AG10803 (cell line): ENCODE measurements at regions not wholly inside any gene's neighbourhood (a gene's known extent, or its start where the extent isn't known, plus 50 kb on each side); places are given as distances from the start of the nearest gene placed in this dataset.

ENCODE experiments used
- DNase-seq: peaks from one replicate; pipeline ENCODE4 v3.0.0; 2010; ENCODE audit warnings: low read depth
- H3K4me3 ChIP-seq: 2 replicates; pipeline ENCODE4 v1.5.1; 2011; ENCODE audit warnings: mild to moderate bottlenecking, low read length, control low read depth
- TF ChIP-seq, protein P1 (sequence below): conservative IDR thresholded peaks from 2 replicates; pipeline ENCODE4 v1.5.1; 2011; ENCODE audit warnings: mild to moderate bottlenecking, low read length, control low read depth, inconsistent platforms

DNA sequence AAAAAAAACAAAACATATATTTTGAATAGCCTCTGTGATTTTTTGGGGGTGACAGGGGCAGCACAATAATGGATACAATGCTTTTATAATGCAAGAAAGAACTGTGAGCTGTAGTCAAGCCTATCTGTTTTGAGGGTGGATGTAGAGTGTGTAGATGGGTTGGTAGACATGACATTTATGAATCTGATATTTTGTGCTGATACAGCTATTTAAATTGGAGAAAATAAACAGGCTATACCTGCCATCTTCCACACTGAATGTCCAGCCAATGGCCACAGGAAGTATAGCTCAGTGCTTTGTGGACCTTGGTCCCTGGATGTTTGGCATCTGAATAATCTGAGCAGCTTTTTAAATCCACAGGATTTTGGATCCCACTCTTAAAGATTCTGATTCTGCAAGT, 175.0 kb downstream of the NEDD1 start:
- DNase-seq, result no peak
- TF ChIP-seq, protein P1, sequence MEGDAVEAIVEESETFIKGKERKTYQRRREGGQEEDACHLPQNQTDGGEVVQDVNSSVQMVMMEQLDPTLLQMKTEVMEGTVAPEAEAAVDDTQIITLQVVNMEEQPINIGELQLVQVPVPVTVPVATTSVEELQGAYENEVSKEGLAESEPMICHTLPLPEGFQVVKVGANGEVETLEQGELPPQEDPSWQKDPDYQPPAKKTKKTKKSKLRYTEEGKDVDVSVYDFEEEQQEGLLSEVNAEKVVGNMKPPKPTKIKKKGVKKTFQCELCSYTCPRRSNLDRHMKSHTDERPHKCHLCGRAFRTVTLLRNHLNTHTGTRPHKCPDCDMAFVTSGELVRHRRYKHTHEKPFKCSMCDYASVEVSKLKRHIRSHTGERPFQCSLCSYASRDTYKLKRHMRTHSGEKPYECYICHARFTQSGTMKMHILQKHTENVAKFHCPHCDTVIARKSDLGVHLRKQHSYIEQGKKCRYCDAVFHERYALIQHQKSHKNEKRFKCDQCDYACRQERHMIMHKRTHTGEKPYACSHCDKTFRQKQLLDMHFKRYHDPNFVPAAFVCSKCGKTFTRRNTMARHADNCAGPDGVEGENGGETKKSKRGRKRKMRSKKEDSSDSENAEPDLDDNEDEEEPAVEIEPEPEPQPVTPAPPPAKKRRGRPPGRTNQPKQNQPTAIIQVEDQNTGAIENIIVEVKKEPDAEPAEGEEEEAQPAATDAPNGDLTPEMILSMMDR, result no peak
- H3K4me3 ChIP-seq, result no peak overlapping the region

DNA sequence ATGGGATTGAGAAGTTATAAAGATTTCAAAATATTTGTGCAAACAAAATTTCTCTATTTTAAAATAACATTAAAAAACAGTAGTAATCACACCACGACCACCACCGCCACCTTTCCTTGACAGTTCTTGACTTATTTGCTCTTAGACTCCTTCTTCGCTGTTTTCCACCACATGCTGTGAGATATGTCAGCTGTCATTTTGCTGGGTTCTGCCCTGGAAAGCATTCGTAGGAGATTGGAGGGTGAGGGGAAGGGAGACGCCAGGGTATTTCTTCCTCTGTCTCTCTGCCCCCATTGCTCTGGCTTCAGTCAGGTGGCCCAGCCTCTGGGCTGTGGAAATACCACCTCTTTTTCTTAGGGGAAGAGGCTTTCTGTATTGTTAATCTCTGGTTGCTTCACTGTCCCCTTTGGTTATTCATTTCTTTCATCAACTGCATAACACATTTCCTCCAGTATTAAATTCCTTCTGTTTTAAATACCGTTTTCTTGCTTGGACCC, 186.2 kb downstream of the NEDD1 start:
- DNase-seq, result no peak
- TF ChIP-seq, protein P1, result no peak
- H3K4me3 ChIP-seq, result no peak overlapping the region

DNA sequence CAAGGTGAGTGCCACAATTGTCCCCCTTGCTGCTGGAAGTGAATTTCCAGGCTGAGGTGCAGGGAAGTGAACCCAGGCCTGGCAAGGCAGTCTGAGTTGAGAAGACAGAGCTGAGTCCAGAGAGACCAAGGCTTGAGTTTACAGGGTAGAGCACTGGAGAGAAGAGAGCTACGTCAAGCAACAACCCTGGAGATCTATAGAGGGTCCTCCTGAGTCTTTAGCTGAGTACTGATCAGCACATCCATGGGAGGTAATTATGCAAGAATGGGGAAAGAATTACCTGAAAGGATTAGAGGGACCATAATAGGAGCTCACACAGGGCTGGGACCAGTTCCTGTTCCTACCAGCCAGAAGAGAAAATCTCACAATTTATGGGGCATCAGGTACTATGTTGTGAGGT, 190.7 kb downstream of the NEDD1 start:
- no peak overlapping the region for H3K4me3 ChIP-seq
- TF ChIP-seq, protein P1, result no peak
- DNase-seq, result no peak

DNA sequence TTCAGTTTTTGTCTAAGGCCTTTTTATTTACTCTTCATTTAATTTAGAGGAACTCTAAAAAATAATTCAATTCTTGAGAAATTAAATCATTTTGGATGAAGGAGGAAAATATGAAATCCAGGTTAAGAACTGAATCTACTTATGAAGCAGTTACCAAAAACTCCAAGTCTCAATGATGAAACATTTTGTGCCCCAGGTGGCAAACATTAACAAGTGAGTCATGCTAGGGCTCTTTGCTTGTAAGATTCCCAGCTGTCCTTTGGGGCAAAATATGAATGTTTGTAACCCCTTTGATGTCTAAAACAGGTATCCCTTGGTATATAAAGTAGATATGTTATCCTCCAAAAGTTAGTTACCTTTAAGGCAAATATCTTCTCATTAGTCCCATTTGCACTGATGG, 202.4 kb downstream of the NEDD1 start:
- TF ChIP-seq, protein P1, result no peak
- H3K4me3 ChIP-seq, result no peak overlapping the region
- DNase-seq, result no peak

DNA sequence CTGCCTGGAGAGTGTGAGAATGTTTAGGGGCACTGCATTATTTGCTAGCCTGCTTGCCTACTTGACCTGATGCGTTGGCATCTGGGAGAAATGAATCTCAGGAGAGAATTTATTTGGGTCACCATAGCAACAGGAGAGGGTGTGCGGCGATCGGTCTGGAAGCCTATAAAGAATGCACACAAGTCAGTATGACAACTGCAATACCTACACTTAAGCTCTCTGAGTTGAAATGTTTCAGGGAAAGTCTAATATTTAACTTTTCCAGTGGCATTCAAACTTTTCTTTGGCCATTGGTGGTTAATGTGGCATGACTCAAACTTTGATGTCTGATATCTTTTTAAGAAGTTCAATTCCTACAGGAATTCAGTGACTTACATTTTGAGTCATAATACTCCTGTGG, 205.1 kb downstream of the NEDD1 start:
- DNase-seq, result no peak
- TF ChIP-seq, protein P1, result no peak
- no peak overlapping the region for H3K4me3 ChIP-seq

DNA sequence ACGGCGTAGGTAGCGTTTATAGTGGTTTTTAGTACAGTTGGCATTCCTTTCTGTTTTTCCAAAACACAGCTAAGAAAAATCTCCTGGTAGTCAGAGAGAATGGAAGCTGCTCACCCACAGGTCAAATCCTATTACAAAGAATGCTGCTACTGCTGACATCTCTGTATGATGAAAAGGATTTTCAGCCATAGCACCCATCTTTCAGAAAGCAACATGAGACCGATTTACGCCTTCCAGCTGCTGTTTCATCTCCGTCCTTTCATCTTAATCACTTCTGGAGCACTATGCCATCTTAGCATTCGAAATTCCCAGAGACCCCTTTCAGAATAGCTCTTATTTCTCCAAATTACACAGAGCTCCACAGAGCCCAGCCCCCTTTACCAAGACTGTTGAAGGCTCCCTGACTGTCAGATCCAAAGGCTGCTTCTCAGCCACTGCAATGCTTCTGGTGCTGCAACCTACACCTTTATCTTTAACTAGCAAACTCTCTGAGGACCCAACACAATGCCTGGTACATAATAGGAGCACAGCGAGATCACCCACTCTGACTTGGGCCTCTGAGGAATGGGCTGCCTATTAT, 211.8 kb downstream of the NEDD1 start:
- TF ChIP-seq, protein P1, result no peak
- DNase-seq, result no peak
- no peak overlapping the region for H3K4me3 ChIP-seq

DNA sequence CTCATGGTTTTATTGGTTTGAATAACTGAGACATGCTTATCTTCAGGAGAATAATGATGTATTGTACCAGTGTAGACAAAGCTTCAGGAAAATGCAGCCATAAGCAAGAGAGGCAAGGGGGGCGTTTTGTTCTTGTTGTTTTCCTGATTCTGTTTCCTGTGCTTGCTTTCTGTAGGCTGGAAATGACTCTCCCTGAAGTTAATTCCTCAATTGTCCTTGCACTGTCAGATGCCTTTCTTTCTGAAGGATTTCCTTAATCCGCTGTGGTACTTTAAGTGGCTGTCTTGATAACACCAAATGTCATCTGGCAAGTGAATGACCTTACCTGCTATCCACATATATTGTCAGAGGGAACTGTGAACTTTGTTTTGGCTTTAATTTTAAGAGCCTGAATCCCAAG, 220.0 kb downstream of the NEDD1 start:
- no peak overlapping the region for H3K4me3 ChIP-seq
- DNase-seq, result no peak
- TF ChIP-seq, protein P1, result no peak
